GM20431 (cell line): ENCODE measurements at regions not wholly inside any gene's neighbourhood (a gene's known extent, or its start where the extent isn't known, plus 50 kb on each side); places are given as distances from the start of the nearest gene placed in this dataset.

Experiments
- in situ Hi-C: fragments of 300-500 bp; cut with MseI, MboI; formaldehyde crosslinking; loops from one replicate; pipeline ENCODE4 v1.15.0; 2020; ENCODE audit warnings: low sequenced_read_pairs; ENCODE audit not compliant: unreplicated experiment

DNA sequence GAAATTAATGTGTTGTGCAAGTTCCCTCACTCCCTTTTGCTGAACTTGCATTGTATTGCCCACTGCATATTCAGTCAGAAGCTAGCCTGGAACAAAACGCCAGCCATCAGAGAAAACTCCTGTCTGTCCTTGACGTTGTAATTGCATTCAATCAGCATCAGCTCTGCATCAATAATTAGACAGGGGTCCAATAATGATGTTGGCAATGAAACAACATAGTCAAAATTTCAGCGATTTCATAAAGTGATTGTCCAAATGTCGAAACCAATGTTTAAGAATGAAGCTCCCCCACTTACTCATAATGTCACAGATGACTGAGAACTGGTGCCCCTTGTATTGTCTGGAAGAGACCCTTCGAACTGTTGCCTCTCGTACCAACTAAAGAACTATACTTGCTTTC, 504.2 kb upstream of the TENM3 start:
- in situ Hi-C loops, result no loop called here

DNA sequence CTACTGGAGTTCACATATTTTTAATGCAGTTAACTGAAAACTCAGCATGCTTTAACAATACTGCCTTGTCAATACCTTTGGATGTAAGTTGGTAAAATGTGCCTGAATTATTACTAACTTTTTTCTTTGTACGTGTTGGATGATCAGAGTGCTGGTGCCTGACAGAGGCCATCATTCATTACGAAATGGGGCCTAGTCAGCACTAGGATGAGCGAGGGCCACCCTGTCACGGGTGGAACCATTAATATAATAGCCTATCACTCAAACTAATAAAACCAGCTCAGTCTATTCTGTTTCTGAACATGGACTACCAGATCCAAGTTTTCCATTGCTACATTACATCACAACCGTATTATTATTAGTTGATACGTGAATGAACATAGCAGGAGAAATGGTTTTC, 501.7 kb upstream of the TENM3 start:
- in situ Hi-C loops, result no loop called here

DNA sequence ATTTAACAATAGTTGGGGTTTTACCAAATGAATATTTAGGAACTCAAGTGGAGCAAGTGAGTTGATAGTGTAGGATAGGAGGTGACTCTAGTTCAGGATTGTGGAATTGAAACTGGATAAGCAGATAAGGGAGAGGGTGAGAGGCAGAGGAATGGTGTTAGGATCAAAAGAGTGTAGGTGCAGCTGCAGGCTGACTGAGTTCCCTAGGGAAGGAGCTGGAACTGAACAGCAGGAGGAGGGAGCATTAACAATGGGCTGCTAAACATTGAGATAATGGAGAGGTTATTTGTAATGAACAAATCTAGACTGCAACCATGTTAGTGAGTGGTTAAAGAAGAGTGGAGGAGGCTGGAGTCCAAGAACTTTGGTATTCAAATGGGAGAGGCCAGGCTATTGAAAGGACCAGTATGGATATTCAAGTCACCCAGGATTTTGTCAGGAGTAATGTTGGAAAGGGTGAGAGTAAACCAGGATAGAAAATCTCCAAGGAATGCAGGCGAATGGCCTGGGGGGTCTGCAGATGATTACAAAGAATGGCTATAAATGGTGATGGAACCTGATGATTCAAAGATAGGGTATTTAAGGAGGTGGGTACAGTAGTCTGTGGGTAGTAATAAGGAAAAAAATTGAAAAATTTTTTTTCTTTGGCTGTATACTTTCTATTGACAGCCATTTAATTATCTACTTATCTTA, 497.1 kb upstream of the TENM3 start:
- in situ Hi-C loops, result no loop called here

DNA sequence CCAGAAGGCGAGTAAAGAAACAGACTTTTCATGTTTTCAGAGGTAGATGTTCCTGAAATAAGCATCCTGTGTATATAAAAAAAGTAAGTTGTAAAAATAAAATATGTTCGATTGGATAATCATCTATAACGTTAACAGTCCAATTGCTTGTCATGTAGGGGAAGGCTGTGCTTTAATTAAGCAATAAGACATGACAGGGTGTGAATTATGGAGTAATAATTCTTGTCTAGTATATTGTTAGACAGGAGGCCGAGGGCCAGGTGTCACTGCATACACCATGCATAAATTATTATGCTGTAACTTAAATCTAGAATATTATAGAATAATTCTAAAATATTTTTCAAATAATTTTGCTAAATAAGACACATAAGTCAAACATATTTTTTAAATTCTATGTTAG, 494.6 kb upstream of the TENM3 start:
- in situ Hi-C loops, result no loop called here

DNA sequence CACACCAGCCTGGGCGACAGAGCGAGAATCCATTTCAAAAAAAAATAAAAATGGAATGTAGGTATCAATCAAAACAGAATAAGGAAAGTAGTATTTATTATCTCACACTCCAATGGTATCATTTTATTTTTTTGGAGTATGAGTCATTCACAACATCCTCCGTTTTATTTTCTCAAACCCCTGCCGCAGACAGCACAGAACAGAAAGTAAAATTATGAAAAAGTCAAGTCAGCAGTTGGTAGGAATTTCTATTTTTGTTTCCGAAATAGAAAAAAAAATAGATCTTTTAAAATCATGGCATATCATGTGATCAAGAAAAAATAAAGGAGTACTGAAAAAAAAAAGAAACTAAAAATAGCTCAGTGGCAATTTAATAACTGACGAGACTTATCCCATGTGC, 490.7 kb upstream of the TENM3 start:
- in situ Hi-C loops, result no loop called here

DNA sequence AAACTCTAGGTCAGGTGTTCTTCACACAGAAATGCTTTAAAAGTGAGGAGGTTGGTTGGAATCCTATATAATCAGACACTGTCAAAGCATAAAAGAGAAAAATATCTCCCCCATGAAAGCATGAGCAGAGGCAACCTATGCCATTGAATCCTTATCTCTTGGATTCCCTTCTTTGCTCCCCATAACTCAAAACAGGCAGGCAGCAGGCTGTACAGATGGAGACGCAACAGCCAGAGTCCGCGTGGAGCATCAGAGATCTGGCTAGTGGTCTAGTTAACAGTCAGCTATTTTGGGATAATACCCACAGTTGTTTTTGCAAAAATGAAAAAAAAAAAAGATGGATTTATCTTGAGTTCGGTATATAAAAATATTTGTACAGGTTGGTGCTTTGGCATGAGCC, 490.0 kb upstream of the TENM3 start:
- in situ Hi-C loops, result no loop called here

DNA sequence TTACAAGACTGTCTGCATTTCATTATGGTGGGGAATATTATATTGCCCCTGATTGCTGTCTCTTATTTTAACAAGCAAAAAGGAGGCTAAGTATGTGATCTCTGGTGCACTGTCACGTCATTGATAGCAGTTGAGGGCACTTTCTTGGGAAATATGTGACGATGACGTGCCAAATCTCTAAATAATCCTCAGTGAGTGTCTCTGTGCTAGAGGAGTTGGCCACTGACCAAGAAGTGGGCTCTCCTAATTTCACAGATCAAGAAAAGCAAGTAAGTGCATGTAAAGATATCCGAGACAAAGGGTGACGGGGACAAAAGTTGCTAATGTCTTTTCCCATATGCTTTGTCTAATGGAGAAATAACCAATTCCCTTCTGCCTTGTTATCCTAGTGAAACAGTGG, 487.4 kb upstream of the TENM3 start:
- in situ Hi-C loops, result no loop called here

DNA sequence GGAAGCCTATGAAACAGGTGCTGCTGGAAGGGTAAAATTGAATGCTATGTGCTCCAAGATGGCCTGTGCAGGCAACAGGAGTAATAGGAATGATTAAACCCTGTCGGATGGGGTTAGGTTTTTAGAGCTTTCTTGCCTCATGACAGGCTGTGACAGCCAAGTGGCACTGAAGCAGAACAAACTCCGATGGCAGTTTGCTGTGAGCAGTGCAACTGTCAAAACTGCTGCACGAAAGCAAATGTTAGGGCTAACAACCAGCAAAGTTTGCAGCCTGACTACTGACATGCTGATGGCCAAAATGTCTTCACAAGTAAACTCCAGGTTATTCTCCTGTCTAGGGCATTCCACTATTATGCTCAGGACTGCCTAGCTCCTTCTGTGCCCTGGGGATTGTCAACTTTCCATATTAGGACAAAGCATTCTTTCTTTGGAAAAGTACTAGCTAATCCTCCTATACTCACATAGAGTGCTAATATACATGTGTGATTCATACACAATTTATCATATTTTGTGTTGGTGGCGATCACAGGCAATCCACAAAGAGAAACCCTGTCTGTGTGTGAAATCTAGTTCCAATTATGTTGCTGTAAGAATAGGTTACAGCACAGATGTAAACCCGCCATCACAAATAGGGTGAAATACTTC, 486.6 kb upstream of the TENM3 start:
- in situ Hi-C loops, result no loop called here

DNA sequence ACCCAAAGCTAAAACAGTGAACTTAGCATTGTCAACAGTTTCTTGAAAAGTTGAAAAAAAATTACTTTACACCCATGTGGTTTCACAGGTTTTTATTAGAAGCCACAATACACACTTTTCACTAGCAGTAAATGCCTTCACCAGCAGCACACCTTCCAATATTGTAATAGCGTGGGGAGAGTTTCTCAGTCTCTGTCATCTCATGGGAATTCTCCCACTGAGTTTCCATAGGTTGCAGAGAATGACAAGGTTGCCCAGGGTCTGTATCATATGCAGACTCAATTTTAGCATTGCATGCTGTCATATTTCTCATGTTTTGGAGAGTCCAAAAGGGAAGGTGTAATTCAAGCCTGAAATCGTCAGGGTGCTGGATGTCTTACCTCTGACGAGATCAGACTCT, 486.1 kb upstream of the TENM3 start:
- in situ Hi-C loops, result no loop called here

DNA sequence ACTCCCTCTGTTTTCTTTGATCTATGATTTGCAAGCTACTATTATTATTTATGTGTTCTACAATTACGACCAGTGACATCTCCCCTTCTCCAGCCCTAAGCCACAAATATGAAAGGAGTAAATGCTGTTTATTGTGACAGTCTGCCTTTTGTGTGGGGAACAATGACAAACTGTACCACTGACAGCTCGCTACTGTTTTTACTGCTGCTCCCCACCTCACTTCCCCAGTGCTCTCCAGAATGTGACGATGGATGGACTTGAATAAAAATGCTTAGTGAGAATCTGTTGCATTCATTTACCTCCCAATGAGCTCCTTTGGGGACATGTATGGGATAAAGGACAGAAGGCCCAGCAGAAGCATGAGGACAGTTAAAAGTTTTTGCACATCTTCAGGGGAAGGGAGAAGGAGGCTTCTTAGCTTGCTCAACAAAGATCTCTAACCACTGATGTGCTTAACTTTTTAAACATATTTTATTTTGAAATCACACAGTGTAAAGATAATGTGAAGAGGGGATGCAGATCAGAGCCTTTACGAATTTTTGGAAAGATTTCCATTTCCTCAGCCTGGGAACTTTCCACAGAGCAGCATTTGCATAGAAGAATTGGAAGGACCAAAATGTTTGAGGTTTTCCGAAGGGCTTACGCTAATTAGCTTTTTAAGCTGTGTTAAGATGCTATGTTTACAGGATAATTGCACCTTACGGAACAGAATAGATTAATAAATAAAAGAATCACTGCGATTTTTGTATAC, 485.1 kb upstream of the TENM3 start:
- in situ Hi-C loops, result no loop called here

DNA sequence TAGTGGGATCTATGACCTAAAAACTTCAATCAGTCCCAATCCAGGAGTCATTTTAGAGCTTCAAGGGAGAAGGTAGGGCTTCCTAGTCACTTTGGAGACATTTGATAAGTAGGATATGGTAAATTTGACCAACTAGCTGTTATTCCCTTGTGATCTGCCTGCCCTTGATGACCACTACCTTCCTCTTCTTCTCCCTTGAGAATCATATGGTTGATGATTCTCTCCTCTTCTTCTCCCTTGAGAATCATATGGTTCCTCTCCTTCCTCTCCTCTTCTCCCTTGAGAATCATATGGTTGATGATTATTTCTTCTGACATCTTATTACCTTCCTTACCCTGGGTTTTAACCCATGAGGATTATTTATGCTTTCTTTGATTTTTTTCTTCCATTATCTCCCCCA, 482.6 kb upstream of the TENM3 start:
- in situ Hi-C loops, result no loop called here

DNA sequence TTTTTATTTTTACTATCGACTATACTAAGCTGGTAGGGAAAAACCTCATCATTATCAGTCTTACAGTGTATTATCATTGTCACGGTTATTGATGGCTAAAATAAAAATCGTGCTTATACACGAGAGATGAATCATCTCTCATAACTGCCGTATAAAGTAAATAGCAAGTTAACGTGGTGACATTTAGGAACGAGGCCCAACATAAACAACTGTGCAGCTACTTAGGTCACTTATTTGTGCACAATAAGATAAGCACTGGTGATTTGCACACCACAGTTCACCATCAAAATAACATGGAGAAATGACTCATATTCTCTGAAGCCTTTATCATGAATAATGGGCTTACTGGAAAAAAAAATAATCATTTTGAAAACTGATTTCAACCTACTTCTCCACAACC, 482.0 kb upstream of the TENM3 start:
- in situ Hi-C loops, result no loop called here

DNA sequence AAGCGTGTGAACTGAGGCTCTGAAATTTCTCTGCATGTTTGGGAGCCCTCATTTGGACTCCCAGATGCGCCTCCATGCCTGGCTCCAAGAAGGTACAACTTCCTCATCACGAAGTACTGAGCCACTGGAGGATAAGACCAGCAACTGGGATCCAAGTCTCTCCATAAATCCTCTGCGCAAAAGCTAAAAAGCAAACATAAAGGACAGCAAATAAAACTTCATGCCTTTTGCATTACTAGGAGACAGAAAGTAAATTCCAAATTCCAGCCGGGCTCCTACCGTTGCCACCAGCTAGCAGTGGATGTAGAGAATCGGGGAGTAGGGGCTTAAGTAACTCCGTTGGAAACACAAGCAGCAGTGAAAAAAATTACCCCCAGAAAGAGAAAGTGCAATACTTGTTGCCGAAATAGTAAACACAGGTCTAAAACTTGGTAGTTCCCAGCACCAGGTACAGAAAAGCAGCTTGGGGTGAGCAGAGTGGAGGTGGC, 477.1 kb upstream of the TENM3 start:
- in situ Hi-C loops, result no loop called here

DNA sequence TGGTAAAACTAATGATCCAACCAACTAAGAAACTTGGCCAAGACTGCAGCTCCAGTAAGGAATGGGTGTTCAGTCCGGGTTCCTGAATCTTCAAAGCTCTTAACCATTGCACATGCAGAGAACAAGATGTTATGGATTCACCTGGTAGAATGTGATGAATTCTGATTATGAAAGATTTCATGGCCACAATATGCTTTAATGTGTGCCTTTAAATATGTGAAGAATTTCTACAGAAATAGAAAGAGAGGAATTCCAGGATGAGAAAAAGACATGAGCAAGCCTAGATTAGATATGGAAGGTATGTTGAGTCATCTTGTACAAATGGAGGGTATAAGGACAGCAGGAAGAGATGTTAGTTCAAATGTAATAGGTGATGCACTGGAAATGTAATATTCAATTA, 472.2 kb upstream of the TENM3 start:
- in situ Hi-C loops, result no loop called here

DNA sequence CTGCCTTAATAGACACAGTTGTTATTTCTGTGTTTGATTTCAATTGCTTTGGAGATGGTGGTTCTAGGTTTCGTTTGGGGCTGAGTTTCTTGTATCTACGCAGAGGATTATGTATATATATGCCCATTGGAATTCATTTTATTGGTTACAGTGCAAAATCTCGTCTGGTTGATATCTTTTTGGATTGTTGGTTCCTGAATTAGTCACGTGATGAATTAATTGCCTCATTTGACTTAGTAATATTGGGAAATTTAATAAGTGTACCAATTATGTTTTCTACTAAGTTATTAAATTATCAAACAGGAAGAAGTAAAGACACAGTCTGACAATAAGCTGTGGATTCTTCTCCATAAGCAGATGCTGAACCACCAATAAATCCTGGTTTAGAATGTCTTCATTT, 467.9 kb upstream of the TENM3 start:
- in situ Hi-C loops, result no loop called here

DNA sequence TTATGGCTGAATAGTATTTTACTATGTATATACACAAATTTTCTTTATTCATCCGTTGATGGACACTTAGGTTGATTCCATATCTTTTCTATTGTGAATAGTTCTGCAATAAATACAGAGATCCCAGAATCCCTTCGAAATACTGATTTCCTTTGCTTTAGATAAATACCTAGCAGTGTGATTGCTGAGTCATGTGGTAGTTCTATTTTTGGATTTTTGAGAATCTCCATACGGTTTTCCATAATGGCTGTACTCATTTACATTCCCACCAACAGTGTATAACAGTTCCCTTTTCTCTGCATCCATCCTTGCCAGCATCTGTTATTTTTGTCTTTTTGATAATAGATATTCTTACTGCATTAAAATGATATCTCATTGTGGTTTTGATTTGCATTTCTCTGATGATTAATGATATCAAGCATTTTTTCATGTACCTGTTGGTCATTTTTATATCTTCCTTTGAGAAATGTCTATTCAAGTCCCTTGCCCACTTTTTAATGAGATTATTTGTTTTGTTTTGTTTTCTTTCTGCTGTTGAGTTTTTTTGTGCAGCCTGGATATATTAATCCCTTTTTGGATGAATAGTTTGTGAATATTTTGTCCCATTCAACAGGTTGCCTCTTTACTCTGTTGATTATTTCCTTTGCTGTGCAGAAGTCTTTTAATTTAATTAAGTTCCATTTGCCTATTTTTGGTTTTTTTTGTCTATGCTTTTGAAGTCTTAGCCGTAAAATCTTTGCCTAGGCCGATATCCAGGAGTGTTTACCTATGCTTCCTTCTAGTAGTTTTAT, 466.7 kb upstream of the TENM3 start:
- in situ Hi-C loops, result no loop called here

DNA sequence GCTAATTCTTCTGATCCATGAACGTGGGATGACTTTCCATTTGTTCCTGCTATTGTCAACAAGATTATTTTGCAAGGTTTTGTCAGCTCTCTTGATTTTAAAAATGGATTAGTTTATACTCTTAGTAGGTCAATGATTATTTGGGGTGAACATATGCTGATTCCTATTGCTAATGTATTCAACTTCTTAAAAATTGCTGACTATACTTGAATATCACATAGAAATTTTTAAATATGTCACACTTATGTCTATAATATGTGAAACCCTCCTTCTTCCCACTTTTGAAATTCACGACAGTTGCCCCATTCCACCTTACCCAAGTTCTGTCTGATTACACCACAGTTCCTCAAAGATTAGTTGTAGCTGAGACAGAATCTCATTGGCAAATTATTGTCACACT, 465.7 kb upstream of the TENM3 start:
- in situ Hi-C loops, result no loop called here

DNA sequence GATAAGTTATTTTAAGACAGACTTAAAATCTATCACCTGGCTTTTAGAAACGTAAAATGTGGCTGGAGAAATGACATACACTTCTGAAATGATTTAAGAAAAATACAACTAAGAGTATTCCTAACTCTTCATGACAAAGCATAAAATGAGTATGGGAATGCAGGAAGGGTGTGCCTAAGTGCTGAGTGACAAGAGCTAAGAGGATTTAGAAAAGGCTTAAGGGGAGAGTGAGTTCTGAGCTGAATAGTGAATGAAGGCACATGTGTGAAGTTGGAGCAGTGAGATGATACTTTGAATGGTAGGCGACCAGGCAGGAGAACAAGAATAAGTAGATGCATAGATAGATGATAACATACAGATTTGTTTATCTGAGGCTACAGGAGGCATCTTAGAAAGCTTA, 458.3 kb upstream of the TENM3 start:
- in situ Hi-C loops, result no loop called here

DNA sequence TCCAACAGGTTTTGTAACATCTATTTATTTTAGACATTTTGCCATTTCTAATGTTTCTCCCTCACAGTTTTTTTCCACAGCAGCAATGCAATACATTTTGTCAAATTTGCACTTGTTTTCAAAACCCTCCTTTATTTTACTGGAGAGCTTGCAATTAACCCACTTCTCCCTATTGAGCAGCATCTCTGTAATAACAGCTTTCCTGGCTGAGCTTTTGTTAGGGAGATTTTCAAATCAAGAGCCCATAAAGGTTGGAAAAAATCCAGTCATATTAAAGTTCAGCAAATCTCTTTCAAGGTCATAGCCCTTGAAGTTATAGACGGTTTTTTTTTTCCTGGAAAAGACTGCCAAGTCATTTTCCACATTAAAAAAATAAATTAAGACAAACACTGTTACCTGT, 450.6 kb upstream of the TENM3 start:
- in situ Hi-C loops, result no loop called here

DNA sequence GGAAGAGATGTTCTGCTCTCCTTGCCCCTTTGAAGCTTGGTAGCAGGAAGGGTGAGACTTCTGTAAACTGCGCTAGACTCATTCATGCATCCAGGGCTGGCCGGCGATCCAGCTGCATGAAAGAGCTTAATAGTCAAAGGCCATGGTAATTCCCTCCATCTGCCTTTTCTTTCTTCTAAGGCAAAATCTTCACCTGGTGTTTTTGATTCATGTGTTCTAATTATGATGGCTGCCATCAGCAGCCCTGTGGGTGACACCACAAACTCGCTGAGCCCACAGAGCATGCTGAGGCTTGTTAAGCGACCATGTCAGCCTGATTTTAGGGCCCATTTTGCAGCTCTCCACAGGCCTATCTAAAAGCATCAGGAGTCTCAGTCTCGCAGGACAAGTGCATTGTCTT, 450.1 kb upstream of the TENM3 start:
- in situ Hi-C loops, result no loop called here

DNA sequence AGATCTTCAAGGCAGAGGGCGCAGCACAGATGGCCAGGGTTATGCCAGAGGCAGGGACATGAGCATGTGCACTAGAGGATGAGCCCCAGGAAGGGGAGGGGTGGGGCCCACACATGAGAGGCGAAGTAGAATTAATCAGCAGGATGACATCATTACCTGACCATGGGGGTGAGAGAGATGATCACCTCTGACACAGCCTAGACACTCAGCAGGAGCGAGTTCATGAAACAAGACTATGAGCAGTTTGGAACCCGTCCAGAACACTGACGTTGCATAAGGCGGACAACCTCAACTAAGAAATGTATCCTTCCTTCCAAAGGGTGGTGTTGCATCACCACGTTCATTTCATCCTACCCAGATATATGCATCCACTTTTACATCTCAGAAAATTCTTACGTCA, 446.7 kb upstream of the TENM3 start:
- in situ Hi-C loops, result no loop called here
